HepG2 (cell line): ENCODE measurements at regions not wholly inside any gene's neighbourhood (a gene's known extent, or its start where the extent isn't known, plus 50 kb on each side); places are given as distances from the start of the nearest gene placed in this dataset.

Experiments used
- ATAC-seq: fragments of 200-7000 bp; cut with Tn5 transposase; 3 replicates; pipeline ENCODE4 v1.9.1; 2020; ENCODE audit warnings: mild to moderate bottlenecking, moderate library complexity
- BruUV-seq: library from RNA; stranded (reverse); fragments of 400-500 nt; replicated peaks from 2 replicates; lab custom pipeline; 2021; lab: Mats Ljungman, UMichigan
- CTCF ChIA-PET: fragments of 300-600 bp; formaldehyde crosslinking; extraction: SDS; loops from one replicate; lab custom pipeline; 2021; ENCODE audit warnings: low total read pairs, inconsistent platforms, low intra/inter-chr PET ratio; lab: Yijun Ruan, JAX
- POLR2A ChIA-PET: fragments of 350-600 bp; sonication (Branson Sonifier 250); formaldehyde crosslinking; loops from one replicate; lab custom pipeline; 2020; ENCODE audit warnings: antibody characterized with exemption, inconsistent platforms; lab: Yijun Ruan, JAX
- DNase-seq: peaks from one replicate; pipeline ENCODE4 v3.0.0-alpha.2; 2015; ENCODE audit warnings: low spot score
- FAIRE-seq: peaks from 3 replicates; lab custom pipeline; 2011; peaks lifted over from hg19 to GRCh38; lab: Jason Lieb, UNC
- H2AFZ ChIP-seq: one replicate; pipeline ENCODE4 v1.6.1; 2011; ENCODE audit warnings: low read length, inconsistent platforms
- H3K27ac ChIP-seq: fragments of 300-600 bp; 3 replicates; pipeline ENCODE4 v1.8.0; 2011; ENCODE audit warnings: mixed run types, mild to moderate bottlenecking, mixed read lengths, low read length, inconsistent platforms; ENCODE audit not compliant: insufficient read depth; ENCODE audit errors: extremely low read length
- H3K27me3 ChIP-seq, 2 experiments: fragments of 200-600 bp in 1 of 2; 2 replicates in 1 of 2; 3 replicates in 1 of 2; pipeline versions ENCODE4 v1.6.0 to v1.8.0; 2011; ENCODE audit warnings: low read length in 2 of 2, mild to moderate bottlenecking in 2 of 2, moderate library complexity in 2 of 2, inconsistent platforms in 1 of 2; ENCODE audit not compliant: insufficient read depth in 2 of 2, control insufficient read depth in 1 of 2
- H3K36me3 ChIP-seq, 2 experiments: fragments of 200-600 bp in 1 of 2; replicated peaks in 1 of 2; 2 replicates in 1 of 2; 3 replicates in 1 of 2; pipeline versions ENCODE4 v1.5.1 to v1.8.0; 2011; ENCODE audit warnings: low read length in 2 of 2, inconsistent platforms in 1 of 2; ENCODE audit not compliant: insufficient read depth in 2 of 2, control insufficient read depth in 1 of 2
- H3K4me1 ChIP-seq: 2 replicates; pipeline ENCODE4 v1.5.1; 2012; ENCODE audit warnings: low read length, inconsistent platforms; ENCODE audit not compliant: insufficient read depth
- H3K4me2 ChIP-seq: 2 replicates; pipeline ENCODE4 v1.6.0; 2011; ENCODE audit warnings: low read depth, low read length, inconsistent platforms
- H3K4me3 ChIP-seq, 3 experiments: fragments of 200-600 bp in 1 of 3; sonication (generic), shearing (Covaris generic) in 1 of 3; replicated peaks in 1 of 3; 2 replicates each; pipeline ENCODE4 v1.5.1; 2011 to 2016; ENCODE audit warnings: low read length in 3 of 3, inconsistent platforms in 2 of 3, low read depth in 2 of 3, mild to moderate bottlenecking in 2 of 3, control low read depth in 1 of 3, mixed read lengths in 1 of 3; ENCODE audit not compliant: insufficient read depth in 1 of 3
- H3K79me2 ChIP-seq: one replicate; pipeline ENCODE4 v1.6.1; 2011; ENCODE audit warnings: low read length, inconsistent platforms; ENCODE audit not compliant: insufficient read depth
- H3K9ac ChIP-seq: 2 replicates; pipeline ENCODE4 v1.6.0; 2011; ENCODE audit warnings: mild to moderate bottlenecking, low read depth, low read length, inconsistent platforms; ENCODE audit not compliant: insufficient read depth
- H3K9me3 ChIP-seq: 2 replicates; pipeline ENCODE4 v1.5.1; 2012; ENCODE audit warnings: mild to moderate bottlenecking, low read length
- H4K20me1 ChIP-seq: 2 replicates; pipeline ENCODE4 v1.6.0; 2011; ENCODE audit warnings: inconsistent platforms, mild to moderate bottlenecking, low read length, moderate library complexity; ENCODE audit not compliant: insufficient read depth
- CREBL2 ChIP-seq: sonication (generic); formaldehyde crosslinking; IDR thresholded peaks from 2 replicates; pipeline ENCODE4 v1.8.1; 2023; ENCODE audit warnings: missing genetic modification reagents, mild to moderate bottlenecking, borderline replicate concordance
- FOXP1 ChIP-seq, 2 experiments: fragments of 450-650 bp in 1 of 2; IDR thresholded peaks; 2 replicates each; pipeline ENCODE4 v1.6.1; 2017 to 2018; ENCODE audit warnings: antibody characterized with exemption in 1 of 2
- HNF4G ChIP-seq, 2 experiments: sonication (generic) in 1 of 2; formaldehyde crosslinking in 1 of 2; IDR thresholded peaks; 2 replicates each; pipeline versions ENCODE4 v1.4.0 to v1.6.1; 2011 to 2020; ENCODE audit warnings: borderline replicate concordance in 2 of 2, low read depth in 2 of 2, mild to moderate bottlenecking in 2 of 2, low read length in 1 of 2, missing genetic modification reagents in 1 of 2, moderate library complexity in 1 of 2
- IRX3 ChIP-seq: sonication (generic); formaldehyde crosslinking; IDR thresholded peaks from 2 replicates; pipeline ENCODE4 v1.8.1; 2023; ENCODE audit warnings: mild to moderate bottlenecking, low read depth, missing genetic modification reagents, borderline replicate concordance
- MLLT10 ChIP-seq: sonication (generic); formaldehyde crosslinking; IDR thresholded peaks from 2 replicates; pipeline ENCODE4 v1.4.0; 2020; ENCODE audit warnings: missing genetic modification reagents
- MTF2 ChIP-seq: sonication (generic); formaldehyde crosslinking; IDR thresholded peaks from 2 replicates; pipeline ENCODE4 v1.5.0; 2020; ENCODE audit warnings: missing genetic modification reagents, borderline replicate concordance
- MZF1 ChIP-seq: sonication (generic); formaldehyde crosslinking; IDR thresholded peaks from 2 replicates; pipeline ENCODE4 v1.8.1; 2023; ENCODE audit warnings: mild to moderate bottlenecking, missing genetic modification reagents, borderline replicate concordance
- NCOA2 ChIP-seq: sonication (generic); formaldehyde crosslinking; IDR thresholded peaks from 2 replicates; pipeline ENCODE4 v1.8.0; 2022; ENCODE audit warnings: inconsistent platforms
- NR2F2 ChIP-seq: IDR thresholded peaks from 2 replicates; pipeline ENCODE4 v1.6.1; 2012; ENCODE audit warnings: low read depth, inconsistent platforms, borderline replicate concordance
- SIX1 ChIP-seq: sonication (generic); formaldehyde crosslinking; IDR thresholded peaks from 2 replicates; pipeline ENCODE4 v1.4.0; 2020; ENCODE audit warnings: missing genetic modification reagents, borderline replicate concordance
- ZBTB39 ChIP-seq: sonication (generic); formaldehyde crosslinking; IDR thresholded peaks from 2 replicates; pipeline ENCODE4 v1.5.0; 2020; ENCODE audit warnings: missing genetic modification reagents
- ZNF281 ChIP-seq: sonication (generic); formaldehyde crosslinking; IDR thresholded peaks from 2 replicates; pipeline ENCODE4 v1.4.0; 2020; ENCODE audit warnings: missing genetic modification reagents, borderline replicate concordance
- ZNF337 ChIP-seq: sonication (generic); formaldehyde crosslinking; IDR thresholded peaks from 2 replicates; pipeline ENCODE4 v1.5.1; 2020; ENCODE audit warnings: missing genetic modification reagents, low read depth, mild to moderate bottlenecking, borderline replicate concordance
- ZNF343 ChIP-seq: sonication (generic); formaldehyde crosslinking; IDR thresholded peaks from 2 replicates; pipeline ENCODE4 v1.4.0; 2020; ENCODE audit warnings: mild to moderate bottlenecking, missing genetic modification reagents
- ZNF367 ChIP-seq: sonication (generic); formaldehyde crosslinking; IDR thresholded peaks from 2 replicates; pipeline ENCODE4 v1.4.0; 2020; ENCODE audit warnings: missing genetic modification reagents, borderline replicate concordance
- ZNF768 ChIP-seq: sonication (generic); formaldehyde crosslinking; IDR thresholded peaks from 2 replicates; pipeline ENCODE4 v1.4.0; 2020; ENCODE audit warnings: missing genetic modification reagents
- ZSCAN5A ChIP-seq: sonication (generic); formaldehyde crosslinking; IDR thresholded peaks from 2 replicates; pipeline ENCODE4 v1.8.0; 2022; ENCODE audit warnings: mild to moderate bottlenecking, missing genetic modification reagents, borderline replicate concordance
- WGBS: methylation state at CpG from one replicate; pipeline ENCODE4 v1.1.6; 2017; ENCODE audit warnings: low lambda C conversion rate; 5-methylcytosine and 5-hydroxymethylcytosine counted together
- in situ Hi-C: cut with HindIII; loops from 2 replicates; pipeline ENCODE4 v1.10.0; 2017; ENCODE audit warnings: low pct_unique_long_range_greater_than_20kb; ENCODE audit not compliant: extremely low pct_ligation_motif_present
- intact Hi-C: fragments of 100-400 bp; cut with micrococcal nuclease; formaldehyde crosslinking; loops from one replicate; pipeline ENCODE4 v1.10.0; 2022; ENCODE audit not compliant: unreplicated experiment

GRCh38 chr15:35229085-35229484 is 144.0 kb upstream of the NANOGP8 start (continued):
- no peak for TF ChIP-seq SIX1 (CRISPR knock-in tag)
- no peak for TF ChIP-seq ZSCAN5A
- TF ChIP-seq MZF1 (CRISPR knock-in tag), result no peak
- no peak for TF ChIP-seq FOXP1 (IDR thresholded peaks at IDR 0.05)
- no peak for TF ChIP-seq FOXP1 (CRISPR knock-in tag; IDR thresholded peaks at IDR 0.05)
- no peak for TF ChIP-seq CREBL2 (CRISPR knock-in tag)
- no peak for TF ChIP-seq MTF2 (CRISPR knock-in tag)
- no peak for TF ChIP-seq ZNF281 (CRISPR knock-in tag)
- no peak for TF ChIP-seq MLLT10 (CRISPR knock-in tag)

GRCh38 chr15:35218215-35218614 is 133.1 kb upstream of the NANOGP8 start:
- Histone ChIP-seq H4K20me1 (no peaks in the 10 kb centered on the region), H3K27ac (peak overlapping the region; percentile 38), H3K4me1 (peaks cover 12% of the 10 kb centered on the region), H3K9ac (no peak overlapping the region), H3K4me2 (no peak overlapping the region), H3K36me3 (no peaks in the 10 kb centered on the region), H2AFZ (no peak overlapping the region), H3K4me3 (no peak overlapping the region), H3K27me3 (no peaks in the 10 kb centered on the region; a peak in 1 of 5 replicates), H3K79me2 (no peaks in the 10 kb centered on the region), H3K9me3 (no peaks in the 10 kb centered on the region)
- FAIRE-seq (peak; percentile 28), ATAC-seq (no peak), DNase-seq (peak; percentile 9)
- in situ Hi-C loops, result no loop called here
- no TSS peak for BruUV-seq
- 59% methylated on average over 1 of the region's 1 CpG for WGBS
- ChIA-PET CTCF (no interaction called here), POLR2A (no interaction called here)
- intact Hi-C loops, result no loop called here
- TF ChIP-seq HNF4G (IDR thresholded peaks at IDR 0.05; ENCODE audit: borderline replicate concordance, low read depth, low read length) (peak; percentile 47), HNF4G (CRISPR knock-in tag; IDR thresholded peaks at IDR 0.05; ENCODE audit: borderline replicate concordance, low read depth) (no peak), ZNF367 (CRISPR knock-in tag) (no peak), NR2F2 (peak; percentile 52; the same call in 1 of the 2 replicates), NCOA2 (CRISPR knock-in tag) (no peak), IRX3 (CRISPR knock-in tag) (no peak), ZNF343 (CRISPR knock-in tag) (no peak), ZBTB39 (CRISPR knock-in tag) (no peak), ZNF768 (CRISPR knock-in tag) (no peak), ZNF337 (CRISPR knock-in tag) (no peak)
